Activated CD8-positive, alpha-beta T cell treated with anti-CD3 and anti-CD28 coated beads for 36 hours (primary cell): ENCODE measurements at regions not wholly inside any gene's neighbourhood (a gene's known extent, or its start where the extent isn't known, plus 50 kb on each side); places are given as distances from the start of the nearest gene placed in this dataset.

Experiments used
- ATAC-seq: fragments of 200-7000 bp; cut with Tn5 transposase; one replicate; pipeline ENCODE4 v1.10.0; 2021; ENCODE audit warnings: mild to moderate bottlenecking, moderate library complexity
- CTCF ChIA-PET: fragments of 350-600 bp; sonication (Branson Sonifier 250); formaldehyde crosslinking; loops from one replicate; lab custom pipeline; 2021; ENCODE audit warnings: antibody characterized with exemption; lab: Charles Lee
- POLR2A ChIA-PET: fragments of 350-600 bp; sonication (Branson Sonifier 250); formaldehyde crosslinking; loops from one replicate; lab custom pipeline; 2021; ENCODE audit warnings: antibody characterized with exemption; lab: Charles Lee
- DNase-seq: peaks from one replicate; pipeline ENCODE4 v3.0.0-alpha.2; 2020
- H3K27ac Mint-ChIP-seq: one replicate; pipeline ENCODE4 v1.8.0; 2021; ENCODE audit warnings: mild to moderate bottlenecking, mixed read lengths
- H3K27me3 Mint-ChIP-seq: one replicate; pipeline ENCODE4 v1.8.0; 2021; ENCODE audit warnings: mixed read lengths
- H3K36me3 Mint-ChIP-seq: one replicate; pipeline ENCODE4 v1.8.0; 2021; ENCODE audit warnings: low read depth, mixed read lengths
- H3K4me1 Mint-ChIP-seq: one replicate; pipeline ENCODE4 v1.8.0; 2021; ENCODE audit warnings: low read depth, mixed read lengths
- H3K4me3 Mint-ChIP-seq: one replicate; pipeline ENCODE4 v1.8.0; 2021; ENCODE audit warnings: mild to moderate bottlenecking, moderate library complexity, mixed read lengths
- H3K9me3 Mint-ChIP-seq: one replicate; pipeline ENCODE4 v1.8.0; 2021; ENCODE audit warnings: mixed read lengths
- CTCF ChIP-seq: fragments of 200-600 bp; IDR thresholded peaks from one replicate; pipeline ENCODE4 v1.8.0; 2022; ENCODE audit warnings: antibody characterized with exemption, mild to moderate bottlenecking
- intact Hi-C: fragments of 100-400 bp; cut with micrococcal nuclease; formaldehyde crosslinking; loops from one replicate; pipeline ENCODE4 v1.10.0; 2022

GRCh38 chr2:139918982-139919381, 1138.8 kb upstream of the NXPH2 start:
- ATAC-seq (no peak), DNase-seq (no peak)
- Mint-ChIP-seq H3K27ac (no peak overlapping the region), H3K4me1 (no peaks in the 10 kb centered on the region), H3K9me3 (peaks cover 15% of the 10 kb centered on the region), H3K27me3 (no peaks in the 10 kb centered on the region), H3K36me3 (no peaks in the 10 kb centered on the region), H3K4me3 (no peak overlapping the region)
- POLR2A ChIA-PET, result no interaction called here
- CTCF ChIA-PET, result no interaction called here
- no peak for TF ChIP-seq CTCF
- intact Hi-C loops, result no loop called here

- no peak for TF ChIP-seq CTCF
- no peak overlapping the region for H3K4me3 Mint-ChIP-seq
- ChIA-PET CTCF (no interaction called here), POLR2A (no interaction called here)
- intact Hi-C loops, result no loop called here
- no peak for ATAC-seq
- DNase-seq, result no peak
- H3K27me3 Mint-ChIP-seq, result no peaks in the 10 kb centered on the region
- no peak overlapping the region for H3K27ac Mint-ChIP-seq
- no peaks in the 10 kb centered on the region for H3K4me1 Mint-ChIP-seq
- peaks cover 16% of the 10 kb centered on the region for H3K9me3 Mint-ChIP-seq
- no peaks in the 10 kb centered on the region for H3K36me3 Mint-ChIP-seq
These were observed 1137.6 kb upstream of the NXPH2 start for GRCh38 chr2:139917690-139918384.

- ATAC-seq (no peak), DNase-seq (no peak)
- no peaks in the 10 kb centered on the region for H3K27me3 Mint-ChIP-seq
- peaks cover 18% of the 10 kb centered on the region for H3K9me3 Mint-ChIP-seq
- ChIA-PET POLR2A (no interaction called here), CTCF (no interaction called here)
- no peaks in the 10 kb centered on the region for H3K4me1 Mint-ChIP-seq
- H3K36me3 Mint-ChIP-seq, result no peaks in the 10 kb centered on the region
- H3K4me3 Mint-ChIP-seq, result no peak overlapping the region
- intact Hi-C loops, result no loop called here
- no peak for TF ChIP-seq CTCF
- no peak overlapping the region for H3K27ac Mint-ChIP-seq
These were observed 1136.6 kb upstream of the NXPH2 start for GRCh38 chr2:139916822-139917221.

- ChIA-PET POLR2A (no interaction called here), CTCF (no interaction called here)
- no peaks in the 10 kb centered on the region for H3K4me1 Mint-ChIP-seq
- H3K4me3 Mint-ChIP-seq, result no peak overlapping the region
- no peak overlapping the region for H3K27ac Mint-ChIP-seq
- peaks cover 19% of the 10 kb centered on the region for H3K9me3 Mint-ChIP-seq
- no peaks in the 10 kb centered on the region for H3K27me3 Mint-ChIP-seq
- no peak for TF ChIP-seq CTCF
- intact Hi-C loops, result no loop called here
- no peak for DNase-seq
- H3K36me3 Mint-ChIP-seq, result no peaks in the 10 kb centered on the region
- no peak for ATAC-seq
These were observed 1131.0 kb upstream of the NXPH2 start for GRCh38 chr2:139911160-139911559.

- intact Hi-C loops, result no loop called here
- no peak overlapping the region for H3K4me3 Mint-ChIP-seq
- no peak for TF ChIP-seq CTCF
- ATAC-seq (no peak), DNase-seq (no peak)
- peaks cover 15% of the 10 kb centered on the region for H3K9me3 Mint-ChIP-seq
- no peaks in the 10 kb centered on the region for H3K4me1 Mint-ChIP-seq
- no peak overlapping the region for H3K27ac Mint-ChIP-seq
- no peaks in the 10 kb centered on the region for H3K27me3 Mint-ChIP-seq
- POLR2A ChIA-PET, result no interaction called here
- CTCF ChIA-PET, result no interaction called here
- H3K36me3 Mint-ChIP-seq, result no peaks in the 10 kb centered on the region
These were observed 1128.9 kb upstream of the NXPH2 start for GRCh38 chr2:139909136-139909535.
